OCI-LY3 (cell line): ENCODE measurements at regions not wholly inside any gene's neighbourhood (a gene's known extent, or its start where the extent isn't known, plus 50 kb on each side); places are given as distances from the start of the nearest gene placed in this dataset.

ENCODE experiments used
- CTCF ChIP-seq: fragments of 200-600, 300-600 bp; sonication (generic); IDR thresholded peaks from 2 replicates; pipeline ENCODE4 v1.5.1; 2014; ENCODE audit warnings: antibody characterized with exemption, low read length, low read depth
- EZH2phosphoT487 ChIP-seq: fragments of 200-600 bp; shearing (Covaris generic); IDR thresholded peaks from 2 replicates; pipeline ENCODE4 v1.6.1; 2018; ENCODE audit warnings: antibody characterized with exemption, mixed run types, low read depth

- TF ChIP-seq CTCF (no peak), EZH2phosphoT487 (no peak)
Observed at GRCh38 chr15:85314633-85315032, 65.8 kb upstream of the AKAP13 start.
